ENCODE measurements at regions not wholly inside any gene's neighbourhood (a gene's known extent, or its start where the extent isn't known, plus 50 kb on each side); places are given as distances from the start of the nearest gene placed in this dataset.
"Not testable (repeated sequence)": the region's sequence is repeated elsewhere in the genome, so short reads cannot be mapped to it uniquely, and the experiment has no call there.

- DNase-seq: no peak
These were observed 251.8 kb downstream of the LPIN1 start for GRCh38 chr2:11998218-11998617.

DNA sequence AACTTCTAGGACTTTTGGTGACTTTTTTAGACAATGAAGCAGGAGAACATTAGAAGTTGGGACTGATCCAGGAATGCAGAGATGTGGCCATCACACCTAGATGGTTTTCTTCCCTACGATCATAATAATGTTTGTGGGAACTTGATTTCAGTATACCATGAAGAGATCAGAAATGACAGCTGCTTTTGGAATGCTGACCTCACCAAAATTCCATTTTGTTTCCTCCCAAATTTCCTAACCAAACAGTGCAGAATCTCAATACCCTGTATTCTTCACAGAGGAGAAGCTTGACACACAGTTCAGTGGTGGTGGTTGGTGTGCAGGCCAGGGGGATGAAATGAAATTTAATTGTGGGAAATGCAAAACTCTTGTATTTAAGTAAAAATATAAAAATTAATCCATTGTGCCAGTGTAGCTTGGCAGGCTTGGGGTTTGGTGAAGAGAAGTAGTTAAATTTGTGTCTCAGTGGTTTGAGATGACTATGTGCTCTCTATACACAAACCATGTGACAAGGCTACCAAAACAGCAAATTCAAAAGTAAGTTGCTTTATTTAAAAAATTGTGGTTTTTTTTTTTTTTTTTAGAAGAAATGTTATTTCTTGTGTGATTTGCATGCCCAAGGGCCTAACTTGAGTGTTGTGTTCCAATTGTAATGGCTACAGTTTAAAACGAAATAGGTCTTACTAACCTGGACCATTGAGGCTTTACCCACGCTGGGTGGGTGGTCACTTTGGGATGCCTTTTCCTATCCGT lies 252.4 kb downstream of the LPIN1 start:
- no peak for DNase-seq

DNA sequence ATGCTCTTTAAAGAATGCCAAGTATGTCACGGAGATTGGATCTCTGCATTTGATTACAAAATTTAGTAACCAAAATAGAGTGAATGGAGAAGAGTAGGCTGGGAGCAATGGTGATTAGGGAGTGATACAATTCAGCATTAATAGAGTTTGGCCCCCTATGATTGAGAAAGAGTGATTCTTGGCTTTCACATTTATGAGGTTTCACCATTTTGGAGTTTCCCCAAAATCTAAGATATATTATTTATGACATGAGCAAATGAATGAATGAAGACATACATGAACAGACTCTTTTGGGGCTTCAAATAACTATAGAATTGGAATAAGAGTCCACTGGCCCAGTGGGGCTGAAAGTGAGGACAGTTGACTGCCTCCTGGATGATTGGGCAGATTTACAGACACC lies 255.2 kb downstream of the LPIN1 start:
- no peak for DNase-seq

DNA sequence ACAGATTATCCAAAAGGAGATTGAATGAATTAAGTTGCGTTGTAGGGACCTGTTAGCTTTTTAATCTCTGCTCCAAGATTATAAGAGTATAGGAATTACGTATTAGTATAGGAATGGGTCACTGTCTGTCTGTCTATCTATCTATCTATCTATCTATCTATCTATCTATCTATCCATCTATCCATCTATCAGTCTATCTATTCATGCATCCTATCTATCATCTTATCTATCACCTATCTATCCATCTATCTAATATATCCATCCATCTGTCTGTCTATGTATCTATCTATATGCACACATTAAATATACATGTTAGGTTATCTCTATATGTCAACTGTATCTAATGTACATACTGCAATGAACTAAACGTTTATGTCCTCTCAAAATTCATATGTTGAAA lies 255.8 kb downstream of the LPIN1 start:
- DNase-seq: no peak

GRCh38 chr2:12004713-12005112 lies 258.3 kb downstream of the LPIN1 start:
- DNase-seq: no peak

GRCh38 chr2:12005886-12006681 lies 259.7 kb downstream of the LPIN1 start:
- DNase-seq: peak; percentile 66 to 86

GRCh38 chr2:12006850-12007249 lies 260.4 kb downstream of the LPIN1 start:
- DNase-seq: no peak

- no peak for DNase-seq
These were observed 260.9 kb downstream of the LPIN1 start for GRCh38 chr2:12007282-12007681.

- no peak for DNase-seq
These were observed 262.1 kb downstream of the LPIN1 start for GRCh38 chr2:12008425-12009061.

DNA sequence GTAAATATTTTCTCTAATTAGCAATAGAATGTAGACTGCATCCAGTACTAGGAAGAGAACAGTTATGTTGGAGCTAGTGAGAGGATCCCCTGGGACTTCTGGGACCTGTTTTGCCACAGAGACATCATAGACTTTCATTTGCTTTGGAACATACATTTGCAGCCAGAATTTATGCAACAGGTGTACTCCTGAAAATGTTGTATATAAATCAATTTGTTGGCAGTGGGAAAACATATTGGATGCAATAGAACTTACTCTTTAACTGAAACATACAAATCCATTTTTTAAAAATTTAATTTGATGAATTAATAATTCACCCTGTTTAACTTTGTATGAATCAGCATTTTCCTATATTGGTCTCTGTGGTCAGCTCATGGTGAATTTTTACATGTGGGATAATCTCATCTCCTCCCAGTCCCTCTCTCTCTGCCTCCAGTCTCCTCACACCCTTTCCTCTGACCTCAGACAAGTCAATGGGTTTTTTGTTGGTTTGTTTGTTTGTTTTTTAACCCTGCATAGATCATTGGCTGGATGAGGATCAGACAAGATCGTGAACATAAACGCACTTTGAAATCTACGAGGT lies 263.0 kb downstream of the LPIN1 start:
- DNase-seq: no peak

GRCh38 chr2:12010059-12010458 lies 263.6 kb downstream of the LPIN1 start:
- DNase-seq: no peak

DNA sequence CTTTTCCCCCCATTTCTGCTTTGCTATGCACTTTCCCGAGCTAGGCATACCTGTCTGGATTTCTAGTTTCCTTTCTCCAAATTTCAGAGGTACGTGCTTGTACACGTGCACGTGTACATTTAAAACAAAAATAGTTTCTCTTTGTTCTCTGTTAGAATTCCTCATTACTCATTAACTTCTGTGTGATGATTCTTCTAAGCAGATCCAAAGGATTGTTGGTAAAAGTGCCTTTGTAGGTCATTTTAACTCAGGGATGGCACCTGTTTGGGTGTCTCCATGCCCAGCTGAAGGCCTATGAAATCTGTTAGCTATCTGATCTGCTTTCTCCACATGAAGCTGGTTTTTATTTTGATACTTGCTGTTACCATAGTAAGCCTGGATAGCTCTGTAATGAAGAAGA lies 264.3 kb downstream of the LPIN1 start:
- DNase-seq: no peak

DNA sequence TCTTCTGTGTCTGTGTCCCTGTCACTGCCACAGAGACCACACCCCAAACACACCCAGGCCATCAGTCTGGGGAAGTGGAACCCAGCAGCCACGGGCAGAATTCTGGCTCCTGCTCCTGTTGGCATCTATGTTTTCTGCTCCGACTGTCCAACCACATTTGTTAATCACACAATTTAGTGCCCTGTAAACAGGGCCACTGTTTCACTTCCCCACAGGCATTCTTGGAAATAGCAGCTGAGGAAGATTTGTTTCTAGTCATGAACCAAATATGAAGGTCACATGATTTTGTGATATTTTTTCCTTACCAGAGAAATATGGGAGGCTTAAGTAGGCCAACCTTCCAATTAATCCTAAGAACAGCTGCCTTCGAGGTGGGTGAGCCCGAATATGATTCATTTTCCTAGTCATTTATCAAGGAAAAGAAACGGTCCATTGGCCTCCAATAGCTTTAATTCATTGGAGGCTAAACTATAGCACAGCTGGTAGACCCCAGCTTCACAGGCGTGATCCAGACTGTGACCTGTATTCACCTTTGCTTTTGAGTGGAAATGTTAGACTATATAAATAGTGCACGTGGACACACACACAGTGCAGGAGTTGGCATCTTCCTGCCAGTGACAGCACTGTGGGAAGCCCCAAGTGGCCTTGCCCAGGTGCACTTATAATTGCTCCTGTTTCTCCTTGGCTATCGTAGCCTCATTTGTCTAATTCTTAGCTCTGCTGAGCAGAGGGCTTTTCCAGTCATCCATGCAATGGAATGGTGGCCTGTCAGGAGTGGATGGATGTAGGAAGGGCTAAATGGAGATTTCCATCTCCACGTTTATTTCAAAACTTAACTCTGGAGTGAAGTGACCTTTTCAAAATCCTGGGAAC lies 267.9 kb downstream of the LPIN1 start:
- DNase-seq: peak in 1 of 2 experiments; percentile 5

- DNase-seq: peak in 1 of 2 experiments; percentile 21
These were observed 271.2 kb downstream of the LPIN1 start for GRCh38 chr2:12017499-12018157.

DNA sequence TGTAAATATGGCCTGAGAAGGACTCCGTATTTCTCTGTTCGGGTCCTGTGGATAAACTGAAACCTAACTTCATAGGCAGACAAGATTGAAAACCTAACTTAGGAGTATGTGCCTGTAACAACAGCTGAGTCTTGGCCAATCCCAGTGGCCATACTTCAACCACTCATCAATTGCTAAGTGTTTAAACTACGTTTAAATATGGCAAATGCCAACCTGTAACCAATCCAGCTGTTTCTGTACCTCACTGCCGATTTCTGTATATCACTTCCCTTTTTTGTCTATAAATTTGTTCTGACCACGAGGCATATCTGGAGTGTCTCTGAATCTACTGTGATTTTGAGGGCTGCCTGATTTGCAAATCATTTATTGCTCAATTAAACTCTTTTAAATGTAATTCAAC lies 272.3 kb downstream of the LPIN1 start:
- not testable (repeated sequence) for DNase-seq

DNA sequence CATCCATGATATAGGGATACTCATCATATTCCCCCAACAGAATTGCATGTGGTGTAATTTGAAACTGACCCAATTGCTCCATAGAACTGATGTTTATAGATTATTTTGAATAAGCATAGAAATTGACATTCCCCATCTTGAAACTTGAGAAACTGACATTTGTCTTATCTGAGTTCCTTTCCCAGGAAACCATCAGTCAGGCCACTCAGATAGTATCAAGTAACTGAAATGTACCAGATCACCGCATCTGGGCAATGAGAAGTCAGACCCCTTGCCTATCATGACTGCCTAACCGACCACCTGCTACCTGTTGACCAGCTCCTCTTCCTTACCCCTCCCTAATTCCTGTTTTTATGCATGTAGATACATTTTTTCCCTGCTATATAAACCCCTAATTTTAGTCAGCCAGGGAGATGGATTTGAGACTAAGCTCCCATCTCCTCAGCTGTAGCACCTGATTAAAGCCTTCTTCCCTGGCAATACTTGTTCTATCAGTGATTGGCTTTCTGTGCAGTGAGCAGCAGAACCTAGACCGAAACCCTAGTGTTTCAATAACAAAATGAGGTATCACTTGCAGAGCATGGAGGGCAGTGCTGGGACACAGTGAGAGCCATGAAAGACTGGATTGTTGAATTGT lies 274.5 kb downstream of the LPIN1 start:
- no peak for DNase-seq

GRCh38 chr2:12024197-12024907 lies 277.9 kb downstream of the LPIN1 start:
- not testable (repeated sequence) for DNase-seq

GRCh38 chr2:12027136-12027535 lies 280.7 kb downstream of the LPIN1 start:
- no peak for DNase-seq

GRCh38 chr2:12031866-12032265 lies 285.4 kb downstream of the LPIN1 start:
- no peak for DNase-seq

DNA sequence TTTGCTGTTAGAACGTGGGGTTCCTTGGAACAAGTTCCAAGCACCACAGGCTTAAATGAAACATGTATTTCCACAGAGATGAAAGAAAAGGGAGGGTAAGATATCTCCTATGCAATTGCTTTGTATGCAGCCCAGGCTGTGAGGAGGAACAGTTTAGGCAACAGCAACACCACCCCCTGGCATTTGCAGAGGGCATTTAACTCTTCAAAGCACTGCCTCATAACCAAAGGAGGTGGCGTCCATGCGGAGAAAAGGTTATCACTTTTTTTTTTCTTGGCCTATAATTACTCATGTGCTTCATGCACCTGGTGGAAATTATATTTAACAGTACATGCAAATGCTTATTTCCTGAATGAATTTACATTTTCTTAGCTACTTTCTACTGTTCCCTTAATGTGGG lies 286.0 kb downstream of the LPIN1 start:
- DNase-seq: peak in 1 of 2 experiments; percentile 11

DNA sequence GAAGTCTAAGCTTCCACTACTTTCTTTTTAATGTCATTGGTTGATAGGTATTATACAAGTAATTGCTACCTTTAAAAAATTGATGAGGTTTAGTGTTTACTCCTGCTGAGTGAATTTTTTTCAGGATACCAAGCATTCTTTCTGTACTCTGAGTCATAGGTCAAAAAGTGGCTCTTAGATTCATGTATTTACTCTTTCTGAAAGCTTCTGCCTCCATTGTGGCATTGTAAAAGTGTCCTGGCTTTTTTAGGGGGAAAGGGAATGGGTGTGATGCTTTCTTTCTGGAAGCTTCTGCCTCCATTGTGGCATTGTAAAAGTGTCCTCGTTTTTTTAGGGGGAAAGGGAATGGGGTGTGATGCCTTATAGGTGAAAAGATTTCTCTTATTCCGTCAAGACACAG lies 286.5 kb downstream of the LPIN1 start:
- DNase-seq: no peak
